HCT116 (cell line): ENCODE measurements at regions not wholly inside any gene's neighbourhood (a gene's known extent, or its start where the extent isn't known, plus 50 kb on each side); places are given as distances from the start of the nearest gene placed in this dataset.

Experiments used
- ATAC-seq: fragments of 200-7000 bp; cut with Tn5 transposase; 2 replicates; pipeline ENCODE4 v1.9.1; 2020; ENCODE audit warnings: mild to moderate bottlenecking, moderate library complexity
- BruUV-seq: library from RNA; stranded (reverse); fragments of 400-500 nt; replicated peaks from 2 replicates; lab custom pipeline; 2021; lab: Mats Ljungman, UMichigan
- CTCF ChIA-PET: fragments of 300-600 bp; sonication (Branson Sonifier 250); formaldehyde crosslinking; loops from one replicate; lab custom pipeline; 2021; ENCODE audit warnings: antibody characterized with exemption; lab: Charles Lee
- POLR2A ChIA-PET: fragments of 300-600, 350-600 bp; sonication (Branson Sonifier 250); formaldehyde crosslinking; loops from one replicate; lab custom pipeline; 2021; ENCODE audit warnings: antibody characterized with exemption; lab: Charles Lee
- RAD21 ChIA-PET, 2 experiments: fragments of 300-600 bp; sonication (Branson Sonifier 250); formaldehyde crosslinking; loops; one replicate each; lab custom pipeline; 2023; ENCODE audit warnings: low total read pairs in 2 of 2; ENCODE audit not compliant: uncharacterized antibody in 2 of 2, unreplicated experiment in 2 of 2, low non-redundant PET in 1 of 2; lab: Charles Lee
- DNase-seq: peaks from one replicate; pipeline ENCODE4 v3.0.0-alpha.2; 2010; ENCODE audit warnings: low read depth, low spot score
- H2AFZ ChIP-seq: fragments of 200-600 bp; shearing (Covaris generic), sonication (generic); 2 replicates; pipeline ENCODE4 v1.6.1; 2017; ENCODE audit warnings: low read depth, mixed run types, mixed read lengths, antibody characterized with exemption, low read length; ENCODE audit not compliant: poor library complexity, severe bottlenecking
- H3K27ac ChIP-seq: 2 replicates; pipeline ENCODE4 v1.5.1; 2012; ENCODE audit warnings: low read depth, low read length
- H3K27me3 ChIP-seq: fragments of 200-600 bp; sonication (generic); 2 replicates; pipeline ENCODE4 v1.6.1; 2016; ENCODE audit warnings: mixed run types, low read length, mixed read lengths; ENCODE audit not compliant: insufficient read depth
- H3K36me3 ChIP-seq, 2 experiments: fragments of 200-500 bp in 1 of 2; fragments of 200-600 bp in 1 of 2; sonication (Bioruptor generic) in 1 of 2; sonication (generic) in 1 of 2; 2 replicates each; pipeline versions ENCODE4 v1.5.1 to v1.6.1; 2014 to 2016; ENCODE audit warnings: low read length in 2 of 2, inconsistent platforms in 1 of 2, mixed read lengths in 1 of 2, mixed run types in 1 of 2; ENCODE audit not compliant: insufficient read depth in 2 of 2, control insufficient read depth in 1 of 2
- H3K4me1 ChIP-seq, 2 experiments: fragments of 200-600 bp in 1 of 2; sonication (generic) in 1 of 2; 2 replicates each; pipeline versions ENCODE4 v1.5.1 to v1.6.1; 2012 to 2017; ENCODE audit warnings: low read length in 2 of 2, inconsistent platforms in 1 of 2, mild to moderate bottlenecking in 1 of 2, mixed read lengths in 1 of 2, mixed run types in 1 of 2, moderate library complexity in 1 of 2; ENCODE audit not compliant: insufficient read depth in 2 of 2, control insufficient read depth in 1 of 2
- H3K4me2 ChIP-seq: fragments of 200-600 bp; sonication (generic); 2 replicates; pipeline ENCODE4 v1.6.1; 2017; ENCODE audit warnings: mixed run types, low read length, mixed read lengths
- H3K4me3 ChIP-seq, 2 experiments: fragments of 200-600 bp in 1 of 2; sonication (generic) in 1 of 2; replicated peaks in 1 of 2; 2 replicates each; pipeline ENCODE4 v1.5.1; 2011 to 2016; ENCODE audit warnings: low read length in 2 of 2, control low read depth in 1 of 2, low read depth in 1 of 2, mild to moderate bottlenecking in 1 of 2, mixed read lengths in 1 of 2, mixed run types in 1 of 2
- H3K79me2 ChIP-seq: fragments of 200-600 bp; sonication (generic); 2 replicates; pipeline ENCODE4 v1.6.1; 2017; ENCODE audit warnings: mild to moderate bottlenecking, mixed run types, low read length, moderate library complexity, mixed read lengths; ENCODE audit not compliant: insufficient read depth
- H3K9ac ChIP-seq: fragments of 200-600 bp; sonication (generic); 2 replicates; pipeline ENCODE4 v1.6.1; 2016; ENCODE audit warnings: low read length, mixed read lengths
- H3K9me2 ChIP-seq: fragments of 200-600 bp; sonication (generic), shearing (Covaris generic); 2 replicates; pipeline ENCODE4 v1.6.1; 2017; ENCODE audit warnings: mixed run types, mild to moderate bottlenecking, moderate library complexity; ENCODE audit not compliant: insufficient read depth
- H3K9me3 ChIP-seq, 2 experiments: fragments of 200-500 bp in 1 of 2; fragments of 200-600 bp in 1 of 2; sonication (Bioruptor generic) in 1 of 2; sonication (generic) in 1 of 2; 2 replicates each; pipeline ENCODE4 v1.6.1; 2014 to 2017; ENCODE audit warnings: low read length in 2 of 2, mixed read lengths in 2 of 2, inconsistent platforms in 1 of 2, low read depth in 1 of 2, mild to moderate bottlenecking in 1 of 2, mixed run types in 1 of 2, moderate library complexity in 1 of 2; ENCODE audit not compliant: control insufficient read depth in 1 of 2, insufficient read depth in 1 of 2
- H4K20me1 ChIP-seq: fragments of 200-600 bp; sonication (generic), shearing (Covaris generic); 2 replicates; pipeline ENCODE4 v1.6.1; 2017; ENCODE audit warnings: mixed run types, mild to moderate bottlenecking, moderate library complexity; ENCODE audit not compliant: insufficient read depth
- CEBPB ChIP-seq: IDR thresholded peaks from 2 replicates; pipeline ENCODE4 v1.6.1; 2012; ENCODE audit warnings: low read depth
- EGR1 ChIP-seq: IDR thresholded peaks from 2 replicates; pipeline ENCODE4 v1.6.1; 2012; ENCODE audit warnings: low read depth
- EZH2 ChIP-seq: fragments of 200-600 bp; sonication (generic); IDR thresholded peaks from 2 replicates; pipeline ENCODE4 v1.6.1; 2017; ENCODE audit warnings: antibody characterized with exemption, mixed run types
- FOSL1 ChIP-seq: IDR thresholded peaks from 2 replicates; pipeline ENCODE4 v1.6.1; 2012; ENCODE audit warnings: low read depth
- MAX ChIP-seq: IDR thresholded peaks from 2 replicates; pipeline ENCODE4 v1.6.1; 2012
- POLR2A ChIP-seq: IDR thresholded peaks from 2 replicates; pipeline ENCODE4 v1.7.0; 2011; ENCODE audit warnings: borderline replicate concordance; ENCODE audit not compliant: insufficient read depth, insufficient read length; ENCODE audit errors: extremely low read depth
- POLR2AphosphoS5 ChIP-seq: IDR thresholded peaks from 2 replicates; pipeline ENCODE4 v1.6.1; 2011; ENCODE audit warnings: mild to moderate bottlenecking, low read depth, low read length, moderate library complexity
- RAD21 ChIP-seq: IDR thresholded peaks from 2 replicates; pipeline ENCODE4 v1.6.1; 2012; ENCODE audit warnings: low read depth, mild to moderate bottlenecking
- REST ChIP-seq: IDR thresholded peaks from 2 replicates; pipeline ENCODE4 v1.6.1; 2012; ENCODE audit warnings: low read depth
- SP1 ChIP-seq: IDR thresholded peaks from 2 replicates; pipeline ENCODE4 v1.6.1; 2012; ENCODE audit warnings: low read depth
- SRF ChIP-seq: IDR thresholded peaks from 2 replicates; pipeline ENCODE4 v1.6.1; 2012; ENCODE audit warnings: low read depth
- ZBTB33 ChIP-seq: IDR thresholded peaks from 2 replicates; pipeline ENCODE4 v1.6.1; 2011; ENCODE audit warnings: mild to moderate bottlenecking, low read length, moderate library complexity; ENCODE audit not compliant: insufficient replicate concordance; ENCODE audit errors: extremely low read depth
- ZFX ChIP-seq: fragments of 450-650 bp; IDR thresholded peaks from 2 replicates; pipeline ENCODE4 v1.6.1; 2017
- intact Hi-C: fragments of 100-400 bp; cut with micrococcal nuclease; formaldehyde crosslinking; loops from 2 replicates; pipeline ENCODE4 v1.10.0; 2022

- TF ChIP-seq REST (no peak), CEBPB (no peak), ZBTB33 (no peak), SP1 (no peak)
Measured at GRCh38 chr1:213669964-213670691, 317.6 kb upstream of the PROX1 start (continued).

- no TSS peak for BruUV-seq
- no peaks in the 10 kb centered on the region for H3K9me2 ChIP-seq
- ATAC-seq: no peak
- no peak overlapping the region for H2AFZ ChIP-seq
- ChIA-PET RAD21 (no interaction called here), CTCF (no interaction called here), POLR2A (no interaction called here)
- H3K27ac ChIP-seq: no peak overlapping the region
- no peak overlapping the region for H3K9ac ChIP-seq
- H3K4me1 ChIP-seq: no peaks in the 10 kb centered on the region
- no peaks in the 10 kb centered on the region for H3K27me3 ChIP-seq
- H3K4me3 ChIP-seq: no peak overlapping the region
- intact Hi-C loops: no loop called here
- no peaks in the 10 kb centered on the region for H3K79me2 ChIP-seq
- no peaks in the 10 kb centered on the region for H3K9me3 ChIP-seq
- H4K20me1 ChIP-seq: no peaks in the 10 kb centered on the region
- no peak overlapping the region for H3K4me2 ChIP-seq
- no peaks in the 10 kb centered on the region for H3K36me3 ChIP-seq
- DNase-seq: no peak
- no peak for TF ChIP-seq EZH2
- TF ChIP-seq MAX: no peak
- no peak for TF ChIP-seq RAD21
- no peak for TF ChIP-seq ZBTB33
- TF ChIP-seq POLR2AphosphoS5: no peak
- no peak for TF ChIP-seq REST
- TF ChIP-seq EGR1: no peak
- TF ChIP-seq SRF: no peak
- no peak for TF ChIP-seq FOSL1
- no peak for TF ChIP-seq ZFX
- no peak for TF ChIP-seq POLR2A
- TF ChIP-seq CEBPB: no peak
- no peak for TF ChIP-seq SP1
Measured at GRCh38 chr1:213670692-213671023, 317.1 kb upstream of the PROX1 start.
